ENCODE measurements at regions not wholly inside any gene's neighbourhood (a gene's known extent, or its start where the extent isn't known, plus 50 kb on each side); places are given as distances from the start of the nearest gene placed in this dataset.

DNA sequence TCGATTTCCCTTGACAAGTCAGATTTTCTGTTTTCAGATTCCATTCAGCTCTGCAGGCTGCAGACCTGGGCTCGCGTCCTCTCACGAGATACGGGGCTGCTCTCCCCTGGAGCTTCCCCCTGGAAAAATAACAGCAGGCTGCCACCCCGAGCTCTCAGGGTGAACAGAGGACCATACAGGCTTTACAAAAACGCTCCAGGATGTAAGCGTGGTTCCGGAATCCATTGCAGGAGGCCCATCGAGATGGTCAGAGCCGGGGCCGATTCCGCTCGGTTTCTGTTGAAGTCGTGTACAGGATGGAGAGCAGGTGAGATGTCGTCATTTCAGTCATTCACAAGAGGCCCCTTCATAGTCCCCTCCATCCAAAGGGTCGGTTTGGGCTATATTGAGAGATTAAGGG lies 297.7 kb upstream of the IRX4 start:
- TF ChIP-seq CTCF (IDR thresholded peaks at IDR 0.05 in 8 of 11, conservative IDR thresholded peaks at IDR 0.05 in 3 of 11), result no peak
- TF ChIP-seq POLR2A (IDR thresholded peaks at IDR 0.05), result no peak

Data from spleen (tissue), 7 donors.